ENCODE measurements at regions not wholly inside any gene's neighbourhood (a gene's known extent, or its start where the extent isn't known, plus 50 kb on each side); places are given as distances from the start of the nearest gene placed in this dataset.

GRCh38 chr6:106796781-106797180 is 167.4 kb downstream of the QRSL1 start:
- TF ChIP-seq EZH2phosphoT487 (conservative IDR thresholded peaks at IDR 0.05; ENCODE audit: low read length), result no peak
- TF ChIP-seq CTCF (IDR thresholded peaks at IDR 0.05; ENCODE audit: insufficient read depth, low read length, poor library complexity, severe bottlenecking), result no peak

Data from SU-DHL-6 (cell line).